ENCODE measurements at regions not wholly inside any gene's neighbourhood (a gene's known extent, or its start where the extent isn't known, plus 50 kb on each side); places are given as distances from the start of the nearest gene placed in this dataset.

GRCh38 chr12:92470608-92471021 is 232.2 kb upstream of the PLEKHG7 start:
- no peaks in the 10 kb centered on the region for H3K9me3 Mint-ChIP-seq
- peaks cover 0 to 9% (median 0%) of the 10 kb centered on the region in 3 donors for H3K36me3 Mint-ChIP-seq
- no peak overlapping the region for H3K4me3 Mint-ChIP-seq
- DNase-seq: no peak
- POLR2A ChIA-PET: no interaction called here
- Histone ChIP-seq H3K36me3 (ENCODE audit: insufficient read depth, low read length) (no peaks in the 10 kb centered on the region), H3K9me3 (ENCODE audit: low read length) (no peaks in the 10 kb centered on the region), H3K4me3 (ENCODE audit: low read length) (no peak overlapping the region), H3K4me1 (ENCODE audit: insufficient read depth, low read length) (no peaks in the 10 kb centered on the region), H3K27ac (ENCODE audit: low read depth, low read length) (no peak overlapping the region), H3K27me3 (ENCODE audit: insufficient read depth, low read length, poor library complexity, severe bottlenecking) (no peaks in the 10 kb centered on the region)
- H3K27ac Mint-ChIP-seq: peak overlapping the region in 3 of 8 donors; percentile 4 to 16 (median 8)
- H3K27me3 Mint-ChIP-seq: no peaks in the 10 kb centered on the region
- CTCF ChIA-PET: no interaction called here
- peaks cover 7 to 18% (median 14%) of the 10 kb centered on the region in 3 donors for H3K4me1 Mint-ChIP-seq

DNA sequence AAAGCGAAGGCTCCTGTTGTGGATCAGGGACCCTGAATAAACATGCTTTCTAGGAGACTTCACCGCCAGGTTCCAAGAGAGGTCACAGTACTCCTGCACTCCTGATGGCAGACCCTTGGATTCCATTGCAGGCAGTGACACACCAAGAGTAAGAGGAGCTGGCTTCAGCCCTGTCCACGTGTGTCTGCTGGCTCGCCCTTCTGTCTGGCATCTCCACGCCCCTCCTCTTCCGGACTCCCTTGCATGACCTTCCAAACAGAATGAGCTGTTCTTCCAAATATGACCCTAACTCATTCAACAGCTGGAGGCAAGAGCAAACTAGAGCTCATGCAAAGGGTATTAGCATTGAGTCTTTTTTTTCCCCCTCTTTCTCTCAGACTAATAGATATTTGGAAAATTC is 233.0 kb upstream of the PLEKHG7 start:
- H3K4me1 Mint-ChIP-seq: peaks cover 7 to 18% (median 15%) of the 10 kb centered on the region in 3 donors
- DNase-seq: no peak
- Histone ChIP-seq H3K9me3 (ENCODE audit: low read length) (no peaks in the 10 kb centered on the region), H3K36me3 (ENCODE audit: insufficient read depth, low read length) (no peaks in the 10 kb centered on the region), H3K27ac (ENCODE audit: low read depth, low read length) (no peak overlapping the region), H3K4me1 (ENCODE audit: insufficient read depth, low read length) (no peaks in the 10 kb centered on the region), H3K27me3 (ENCODE audit: insufficient read depth, low read length, poor library complexity, severe bottlenecking) (no peaks in the 10 kb centered on the region), H3K4me3 (ENCODE audit: low read length) (no peak overlapping the region)
- no peak overlapping the region for H3K27ac Mint-ChIP-seq
- peaks cover 0 to 10% (median 0%) of the 10 kb centered on the region in 3 donors for H3K36me3 Mint-ChIP-seq
- H3K27me3 Mint-ChIP-seq: no peaks in the 10 kb centered on the region
- H3K4me3 Mint-ChIP-seq: no peak overlapping the region
- CTCF ChIA-PET: interaction anchor here (1.4 kb wide), 1 partner anchor 36 kb away, joined by 3 read pairs; no protein-coding TSS in a partner anchor
- POLR2A ChIA-PET: no interaction called here
- no peaks in the 10 kb centered on the region for H3K9me3 Mint-ChIP-seq

- Mint-ChIP-seq H3K4me3 (no peak overlapping the region), H3K9me3 (no peaks in the 10 kb centered on the region), H3K27ac (peak overlapping the region in 1 of 8 donors; percentile 6), H3K36me3 (peaks cover 0 to 14% (median 0%) of the 10 kb centered on the region in 3 donors), H3K4me1 (peaks cover 12 to 26% (median 24%) of the 10 kb centered on the region in 3 donors), H3K27me3 (no peaks in the 10 kb centered on the region)
- no peak overlapping the region for H3K4me3 ChIP-seq (ENCODE audit: low read length)
- no peaks in the 10 kb centered on the region for H3K9me3 ChIP-seq (ENCODE audit: low read length)
- DNase-seq: no peak
- H3K4me1 ChIP-seq (ENCODE audit: insufficient read depth, low read length): no peaks in the 10 kb centered on the region
- POLR2A ChIA-PET: no interaction called here
- CTCF ChIA-PET: interaction anchor here (1.4 kb wide), 1 partner anchor 37 kb away, joined by 3 read pairs; no protein-coding TSS in a partner anchor
- H3K27ac ChIP-seq (ENCODE audit: low read depth, low read length): no peak overlapping the region
- H3K27me3 ChIP-seq (ENCODE audit: insufficient read depth, low read length, poor library complexity, severe bottlenecking): no peaks in the 10 kb centered on the region
- no peaks in the 10 kb centered on the region for H3K36me3 ChIP-seq (ENCODE audit: insufficient read depth, low read length)
Measured at GRCh38 chr12:92468358-92469020, 234.3 kb upstream of the PLEKHG7 start.

- Mint-ChIP-seq H3K4me3 (no peak overlapping the region), H3K9me3 (no peaks in the 10 kb centered on the region), H3K27ac (no peak overlapping the region), H3K36me3 (peaks cover 0 to 14% (median 0%) of the 10 kb centered on the region in 3 donors), H3K27me3 (no peaks in the 10 kb centered on the region), H3K4me1 (peaks cover 15 to 32% (median 30%) of the 10 kb centered on the region in 3 donors)
- DNase-seq: no peak
- CTCF ChIA-PET: no interaction called here
- Histone ChIP-seq H3K9me3 (ENCODE audit: low read length) (no peaks in the 10 kb centered on the region), H3K27ac (ENCODE audit: low read depth, low read length) (no peak overlapping the region), H3K4me1 (ENCODE audit: insufficient read depth, low read length) (peaks cover 4% of the 10 kb centered on the region), H3K36me3 (ENCODE audit: insufficient read depth, low read length) (no peaks in the 10 kb centered on the region), H3K4me3 (ENCODE audit: low read length) (no peak overlapping the region), H3K27me3 (ENCODE audit: insufficient read depth, low read length, poor library complexity, severe bottlenecking) (no peaks in the 10 kb centered on the region)
- POLR2A ChIA-PET: no interaction called here
Measured at GRCh38 chr12:92467886-92468285, 234.9 kb upstream of the PLEKHG7 start.

DNA sequence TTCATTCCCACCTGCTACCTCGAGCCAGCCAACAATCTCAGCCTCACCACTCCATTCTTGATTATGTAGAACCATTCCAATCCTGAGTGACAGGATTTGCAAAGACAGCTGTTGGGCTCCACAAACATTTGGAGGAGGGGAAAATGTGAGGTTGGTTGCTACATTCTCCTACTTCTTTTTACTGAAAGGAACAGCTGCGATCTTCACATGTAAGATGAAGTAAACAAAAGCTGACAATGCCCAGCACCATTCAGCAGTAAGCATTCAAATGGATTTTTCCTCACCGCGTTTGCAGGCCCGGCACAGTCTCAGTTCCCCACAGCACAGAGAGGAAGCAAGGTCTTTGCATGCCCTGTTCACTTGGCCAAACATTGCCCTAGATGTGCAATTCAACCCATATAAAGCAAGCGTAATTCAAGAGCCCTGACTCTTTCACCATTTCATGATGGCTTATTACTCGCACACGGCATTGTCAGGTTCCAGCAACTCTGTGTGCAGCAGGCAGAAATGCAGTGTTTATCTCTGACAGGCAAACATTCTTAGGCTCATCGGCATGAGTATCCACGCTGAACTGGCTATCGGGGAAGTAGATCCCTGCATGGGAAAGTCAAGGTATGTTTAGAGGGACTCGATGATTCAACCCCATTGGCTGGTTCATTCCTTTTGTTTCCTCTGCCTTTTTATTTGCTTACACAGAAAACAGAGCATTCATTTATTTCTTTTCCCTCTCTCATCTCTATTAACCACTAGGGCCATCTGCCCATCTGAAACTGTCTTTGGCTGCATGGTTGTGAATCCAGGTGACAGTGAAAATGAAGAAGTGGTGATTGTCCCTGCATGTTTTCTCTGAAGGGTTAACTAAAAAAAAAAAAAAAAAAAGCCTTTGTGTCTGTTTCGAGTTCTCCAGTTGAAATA is 236.1 kb upstream of the PLEKHG7 start:
- H3K27me3 Mint-ChIP-seq: no peaks in the 10 kb centered on the region
- H3K4me3 Mint-ChIP-seq: no peak overlapping the region
- CTCF ChIA-PET: no interaction called here
- H3K4me1 Mint-ChIP-seq: peaks cover 28 to 44% (median 42%) of the 10 kb centered on the region in 3 donors
- no peak for DNase-seq
- H3K9me3 Mint-ChIP-seq: no peaks in the 10 kb centered on the region
- Histone ChIP-seq H3K4me3 (ENCODE audit: low read length) (no peak overlapping the region), H3K9me3 (ENCODE audit: low read length) (no peaks in the 10 kb centered on the region), H3K4me1 (ENCODE audit: insufficient read depth, low read length) (peaks cover 16% of the 10 kb centered on the region), H3K36me3 (ENCODE audit: insufficient read depth, low read length) (no peaks in the 10 kb centered on the region), H3K27me3 (ENCODE audit: insufficient read depth, low read length, poor library complexity, severe bottlenecking) (no peaks in the 10 kb centered on the region), H3K27ac (ENCODE audit: low read depth, low read length) (no peak overlapping the region)
- peak overlapping the region in 1 of 8 donors; percentile 9 for H3K27ac Mint-ChIP-seq
- POLR2A ChIA-PET: no interaction called here
- H3K36me3 Mint-ChIP-seq: peaks cover 0 to 14% (median 0%) of the 10 kb centered on the region in 3 donors

GRCh38 chr12:92465786-92466295 is 236.9 kb upstream of the PLEKHG7 start:
- DNase-seq: no peak
- ChIA-PET POLR2A (no interaction called here), CTCF (no interaction called here)
- Histone ChIP-seq H3K36me3 (ENCODE audit: insufficient read depth, low read length) (no peaks in the 10 kb centered on the region), H3K27me3 (ENCODE audit: insufficient read depth, low read length, poor library complexity, severe bottlenecking) (no peaks in the 10 kb centered on the region), H3K4me1 (ENCODE audit: insufficient read depth, low read length) (peaks cover 24% of the 10 kb centered on the region), H3K9me3 (ENCODE audit: low read length) (no peaks in the 10 kb centered on the region), H3K27ac (ENCODE audit: low read depth, low read length) (no peak overlapping the region), H3K4me3 (ENCODE audit: low read length) (no peak overlapping the region)
- peaks cover 36 to 52% (median 49%) of the 10 kb centered on the region in 3 donors for H3K4me1 Mint-ChIP-seq
- H3K27me3 Mint-ChIP-seq: no peaks in the 10 kb centered on the region
- H3K27ac Mint-ChIP-seq: no peak overlapping the region
- no peak overlapping the region for H3K4me3 Mint-ChIP-seq
- H3K36me3 Mint-ChIP-seq: peaks cover 0 to 10% (median 0%) of the 10 kb centered on the region in 3 donors
- no peaks in the 10 kb centered on the region for H3K9me3 Mint-ChIP-seq

DNA sequence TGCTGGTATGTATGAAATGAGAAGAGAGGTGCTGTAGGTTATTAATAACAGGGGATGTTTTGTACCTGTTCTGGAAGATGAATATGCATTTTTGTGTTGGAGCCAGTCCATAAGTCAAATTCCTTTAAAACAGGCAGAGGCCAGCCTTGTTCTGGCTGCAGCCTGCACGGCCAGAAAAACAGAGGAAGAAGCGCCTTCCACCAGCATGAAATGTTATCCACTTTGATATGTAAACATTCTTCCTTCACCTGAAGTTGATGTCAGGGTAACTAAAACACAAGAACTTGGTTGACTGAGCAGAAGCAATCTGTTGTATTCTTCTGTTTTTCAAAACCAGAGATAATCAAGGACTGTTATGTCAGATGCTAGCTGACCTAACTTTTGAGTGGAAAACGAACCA is 237.9 kb upstream of the PLEKHG7 start:
- peaks cover 0 to 5% (median 0%) of the 10 kb centered on the region in 3 donors for H3K36me3 Mint-ChIP-seq
- H3K27ac ChIP-seq (ENCODE audit: low read depth, low read length): no peak overlapping the region
- H3K4me1 ChIP-seq (ENCODE audit: insufficient read depth, low read length): peaks cover 26% of the 10 kb centered on the region
- H3K4me1 Mint-ChIP-seq: peaks cover 39 to 53% (median 49%) of the 10 kb centered on the region in 3 donors
- H3K9me3 Mint-ChIP-seq: no peaks in the 10 kb centered on the region
- no peaks in the 10 kb centered on the region for H3K27me3 Mint-ChIP-seq
- H3K36me3 ChIP-seq (ENCODE audit: insufficient read depth, low read length): no peaks in the 10 kb centered on the region
- no peak overlapping the region for H3K4me3 Mint-ChIP-seq
- ChIA-PET CTCF (no interaction called here), POLR2A (interaction anchor here (0.6 kb wide), 1 partner anchor 44 kb away, joined by 5 read pairs; no protein-coding TSS in a partner anchor)
- DNase-seq: no peak
- H3K9me3 ChIP-seq (ENCODE audit: low read length): no peaks in the 10 kb centered on the region
- no peaks in the 10 kb centered on the region for H3K27me3 ChIP-seq (ENCODE audit: insufficient read depth, low read length, poor library complexity, severe bottlenecking)
- no peak overlapping the region for H3K4me3 ChIP-seq (ENCODE audit: low read length)
- no peak overlapping the region for H3K27ac Mint-ChIP-seq

- H3K4me1 Mint-ChIP-seq: peaks cover 38 to 52% (median 44%) of the 10 kb centered on the region in 3 donors
- H3K27ac Mint-ChIP-seq: peak overlapping the region in 2 of 8 donors; percentile 9 to 48
- POLR2A ChIA-PET: no interaction called here
- H3K4me3 ChIP-seq (ENCODE audit: low read length): no peak overlapping the region
- no peak for DNase-seq
- H3K27me3 Mint-ChIP-seq: no peaks in the 10 kb centered on the region
- peak overlapping the region in 1 of 7 donors; percentile 8 for H3K4me3 Mint-ChIP-seq
- H3K4me1 ChIP-seq (ENCODE audit: insufficient read depth, low read length): peaks cover 26% of the 10 kb centered on the region
- no peak overlapping the region for H3K27ac ChIP-seq (ENCODE audit: low read depth, low read length)
- H3K9me3 ChIP-seq (ENCODE audit: low read length): no peaks in the 10 kb centered on the region
- no peaks in the 10 kb centered on the region for H3K27me3 ChIP-seq (ENCODE audit: insufficient read depth, low read length, poor library complexity, severe bottlenecking)
- no peaks in the 10 kb centered on the region for H3K36me3 ChIP-seq (ENCODE audit: insufficient read depth, low read length)
- no peaks in the 10 kb centered on the region for H3K9me3 Mint-ChIP-seq
- CTCF ChIA-PET: interaction anchor here (1.6 kb wide), 1 partner anchor 42 kb away, joined by 4 read pairs; no protein-coding TSS in a partner anchor
- peaks cover 0 to 5% (median 0%) of the 10 kb centered on the region in 3 donors for H3K36me3 Mint-ChIP-seq
Measured at GRCh38 chr12:92463171-92463570, 239.6 kb upstream of the PLEKHG7 start.

Measured in CD8-positive, alpha-beta memory T cell (primary cell).